Parathyroid adenoma (tissue), 2 donors: ENCODE measurements at regions not wholly inside any gene's neighbourhood (a gene's known extent, or its start where the extent isn't known, plus 50 kb on each side); places are given as distances from the start of the nearest gene placed in this dataset.

ENCODE experiments used
- H2AFZ ChIP-seq: fragments of 300-600 bp; sonication (generic); one replicate; pipeline ENCODE4 v1.7.0; 2017; ENCODE audit warnings: antibody characterized with exemption, mild to moderate bottlenecking
- H3K27ac ChIP-seq: fragments of 300-600 bp; sonication (generic); one replicate; pipeline ENCODE4 v1.7.0; 2017
- H3K27me3 ChIP-seq: fragments of 300-600 bp; sonication (generic); one replicate; pipeline ENCODE4 v1.7.0; 2017; ENCODE audit warnings: low read length; ENCODE audit not compliant: control insufficient read depth, insufficient read depth
- H3K36me3 ChIP-seq: fragments of 300-600 bp; sonication (generic); one replicate; pipeline ENCODE4 v1.7.0; 2017; ENCODE audit warnings: low read length; ENCODE audit not compliant: control insufficient read depth, insufficient read depth
- H3K4me1 ChIP-seq: fragments of 300-600 bp; sonication (generic); one replicate; pipeline ENCODE4 v1.7.0; 2017; ENCODE audit warnings: control low read depth
- H3K4me2 ChIP-seq: fragments of 300-600 bp; sonication (generic); one replicate; pipeline ENCODE4 v1.7.0; 2017; ENCODE audit warnings: low read length
- H3K4me3 ChIP-seq: fragments of 300-600 bp; sonication (generic); one replicate; pipeline ENCODE4 v1.7.0; 2017; ENCODE audit warnings: low read depth, low read length
- H3K79me2 ChIP-seq: fragments of 300-600 bp; sonication (generic); one replicate; pipeline ENCODE4 v1.7.0; 2017; ENCODE audit warnings: control low read depth
- H3K9ac ChIP-seq: fragments of 300-600 bp; sonication (generic); one replicate; pipeline ENCODE4 v1.7.0; 2017; ENCODE audit warnings: mild to moderate bottlenecking
- H3K9me3 ChIP-seq: fragments of 300-600 bp; sonication (generic); one replicate; pipeline ENCODE4 v1.7.0; 2017; ENCODE audit warnings: low read length; ENCODE audit not compliant: control insufficient read depth
- TF ChIP-seq, protein P1 (sequence below): fragments of 300-600 bp; sonication (generic); IDR thresholded peaks from one replicate; pipeline ENCODE4 v1.7.0; 2017; ENCODE audit warnings: antibody characterized with exemption, mild to moderate bottlenecking
- donor health status: primary hyperparathyroidism.

DNA sequence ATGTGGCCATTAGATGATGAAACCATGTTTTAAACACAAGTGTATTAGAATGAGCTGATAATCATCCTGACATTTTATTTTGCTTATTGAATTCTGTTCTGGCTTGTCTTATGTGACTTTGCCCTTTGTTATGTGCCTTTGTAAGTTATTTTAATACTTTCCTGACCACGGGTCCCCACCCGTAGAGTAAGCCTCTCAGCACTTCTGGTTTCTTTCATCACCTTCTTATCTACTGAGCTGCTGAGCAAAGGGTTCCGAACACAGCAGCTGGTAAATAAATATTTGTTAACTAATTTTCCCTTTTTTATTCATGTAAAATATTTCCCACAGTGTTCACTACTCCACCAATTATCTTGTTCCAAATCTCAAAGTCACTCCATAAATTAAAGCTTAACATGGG, 1115.3 kb downstream of the SORCS3 start:
- H3K9me3 ChIP-seq = no peaks in the 10 kb centered on the region
- no peak overlapping the region for H3K4me3 ChIP-seq

DNA sequence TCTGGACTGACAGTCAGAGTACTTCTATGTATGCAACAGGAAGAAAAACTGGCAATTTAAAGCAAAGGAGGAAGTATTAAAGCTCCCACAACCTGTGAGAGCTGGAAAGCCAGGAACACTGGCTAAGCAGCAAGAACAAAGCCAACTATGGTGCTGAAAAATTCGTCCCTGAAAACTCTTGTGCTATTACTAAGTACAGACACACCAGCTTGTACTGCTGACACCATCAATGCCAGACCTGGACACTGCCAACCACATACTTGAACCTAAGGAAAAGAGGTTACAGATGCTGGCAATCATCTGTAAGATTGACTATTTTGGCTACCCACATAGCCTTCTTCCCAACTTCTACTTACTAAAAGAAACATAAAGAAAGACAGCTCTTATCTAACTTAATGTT, 1110.6 kb downstream of the SORCS3 start:
- Histone ChIP-seq H2AFZ (no peak overlapping the region), H3K36me3 (no peaks in the 10 kb centered on the region), H3K79me2 (no peaks in the 10 kb centered on the region), H3K27me3 (no peaks in the 10 kb centered on the region), H3K4me2 (no peak overlapping the region), H3K4me1 (no peaks in the 10 kb centered on the region), H3K9me3 (no peaks in the 10 kb centered on the region), H3K4me3 (no peak overlapping the region), H3K9ac (no peak overlapping the region), H3K27ac (no peak overlapping the region)
- TF ChIP-seq, protein P1, sequence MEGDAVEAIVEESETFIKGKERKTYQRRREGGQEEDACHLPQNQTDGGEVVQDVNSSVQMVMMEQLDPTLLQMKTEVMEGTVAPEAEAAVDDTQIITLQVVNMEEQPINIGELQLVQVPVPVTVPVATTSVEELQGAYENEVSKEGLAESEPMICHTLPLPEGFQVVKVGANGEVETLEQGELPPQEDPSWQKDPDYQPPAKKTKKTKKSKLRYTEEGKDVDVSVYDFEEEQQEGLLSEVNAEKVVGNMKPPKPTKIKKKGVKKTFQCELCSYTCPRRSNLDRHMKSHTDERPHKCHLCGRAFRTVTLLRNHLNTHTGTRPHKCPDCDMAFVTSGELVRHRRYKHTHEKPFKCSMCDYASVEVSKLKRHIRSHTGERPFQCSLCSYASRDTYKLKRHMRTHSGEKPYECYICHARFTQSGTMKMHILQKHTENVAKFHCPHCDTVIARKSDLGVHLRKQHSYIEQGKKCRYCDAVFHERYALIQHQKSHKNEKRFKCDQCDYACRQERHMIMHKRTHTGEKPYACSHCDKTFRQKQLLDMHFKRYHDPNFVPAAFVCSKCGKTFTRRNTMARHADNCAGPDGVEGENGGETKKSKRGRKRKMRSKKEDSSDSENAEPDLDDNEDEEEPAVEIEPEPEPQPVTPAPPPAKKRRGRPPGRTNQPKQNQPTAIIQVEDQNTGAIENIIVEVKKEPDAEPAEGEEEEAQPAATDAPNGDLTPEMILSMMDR = no peak

More for the DNA sequence above, 1115.3 kb downstream of the SORCS3 start:
- TF ChIP-seq, protein P1 = no peak
- H2AFZ ChIP-seq = no peak overlapping the region
- no peaks in the 10 kb centered on the region for H3K27me3 ChIP-seq
- H3K4me2 ChIP-seq = no peak overlapping the region
- no peak overlapping the region for H3K27ac ChIP-seq
- no peak overlapping the region for H3K9ac ChIP-seq
- no peaks in the 10 kb centered on the region for H3K79me2 ChIP-seq
- H3K4me1 ChIP-seq = no peaks in the 10 kb centered on the region
- no peaks in the 10 kb centered on the region for H3K36me3 ChIP-seq

DNA sequence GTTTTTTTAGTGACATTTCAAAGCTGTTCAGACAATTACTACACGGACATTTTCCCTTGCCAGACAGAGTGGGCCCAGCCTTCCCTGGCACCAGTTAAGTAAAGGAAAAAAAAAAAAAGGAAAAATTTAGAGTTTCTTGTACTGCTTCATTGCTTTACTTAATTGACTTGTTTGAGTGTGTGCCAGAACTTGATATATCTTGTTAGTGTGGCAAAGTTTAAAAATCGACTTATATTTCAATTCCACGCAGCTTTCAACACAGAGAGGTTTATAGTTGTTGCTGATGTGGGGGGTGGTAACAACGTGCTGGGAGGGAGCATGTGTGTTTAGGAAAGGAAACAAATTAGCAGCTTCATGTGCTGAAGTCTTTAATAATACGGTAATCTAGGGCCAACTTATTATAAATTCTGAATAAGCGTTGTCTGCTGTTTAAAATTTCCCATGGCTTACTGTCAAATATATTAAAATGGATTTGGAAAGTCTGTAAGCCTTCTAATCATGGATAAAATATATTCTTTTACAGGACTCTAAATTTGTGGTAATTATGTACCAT, 1104.6 kb downstream of the SORCS3 start:
- Histone ChIP-seq H3K36me3 (no peaks in the 10 kb centered on the region), H3K79me2 (no peaks in the 10 kb centered on the region), H3K4me2 (no peak overlapping the region), H3K9me3 (no peaks in the 10 kb centered on the region), H3K4me1 (no peaks in the 10 kb centered on the region), H2AFZ (no peak overlapping the region), H3K9ac (no peak overlapping the region), H3K27me3 (no peaks in the 10 kb centered on the region), H3K27ac (no peak overlapping the region), H3K4me3 (no peak overlapping the region)
- TF ChIP-seq, protein P1 = no peak

DNA sequence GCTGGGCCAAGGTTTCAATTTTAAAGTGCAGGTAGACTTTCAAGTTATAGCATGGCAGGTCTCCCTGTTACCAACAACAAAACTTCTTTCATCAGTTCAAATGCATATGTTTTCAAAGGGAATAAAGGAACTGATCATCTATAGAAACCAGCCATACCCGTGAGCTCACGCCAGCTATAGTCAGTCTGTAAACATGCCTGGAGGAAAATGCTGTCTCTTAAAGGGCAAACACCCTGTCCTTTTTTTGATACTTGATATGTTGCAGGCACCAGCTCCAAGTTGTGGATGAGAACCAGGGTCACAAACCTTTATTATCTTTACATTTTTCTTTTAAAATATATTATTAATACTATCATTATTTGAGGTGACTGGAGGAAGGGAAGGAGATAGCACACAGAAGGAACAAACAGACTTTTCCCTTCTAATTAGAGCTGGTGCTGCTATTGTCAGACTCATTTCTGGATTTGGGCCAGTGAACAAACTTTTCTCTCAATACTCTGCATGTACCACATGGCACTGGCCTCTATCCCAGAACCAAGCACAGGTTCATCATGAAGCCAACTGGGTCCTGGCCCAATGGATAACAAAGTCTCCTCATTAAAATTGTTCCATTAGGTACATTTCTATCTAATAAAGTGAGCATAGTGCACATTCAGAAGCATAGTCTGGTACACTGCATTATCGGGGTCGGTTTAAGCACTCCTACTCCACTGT, 1102.4 kb downstream of the SORCS3 start:
- Histone ChIP-seq H2AFZ (no peak overlapping the region), H3K27me3 (no peaks in the 10 kb centered on the region), H3K27ac (no peak overlapping the region), H3K4me3 (no peak overlapping the region), H3K36me3 (no peaks in the 10 kb centered on the region), H3K9ac (no peak overlapping the region), H3K9me3 (no peaks in the 10 kb centered on the region), H3K4me2 (no peak overlapping the region), H3K79me2 (no peaks in the 10 kb centered on the region), H3K4me1 (no peaks in the 10 kb centered on the region)
- TF ChIP-seq, protein P1 = no peak

DNA sequence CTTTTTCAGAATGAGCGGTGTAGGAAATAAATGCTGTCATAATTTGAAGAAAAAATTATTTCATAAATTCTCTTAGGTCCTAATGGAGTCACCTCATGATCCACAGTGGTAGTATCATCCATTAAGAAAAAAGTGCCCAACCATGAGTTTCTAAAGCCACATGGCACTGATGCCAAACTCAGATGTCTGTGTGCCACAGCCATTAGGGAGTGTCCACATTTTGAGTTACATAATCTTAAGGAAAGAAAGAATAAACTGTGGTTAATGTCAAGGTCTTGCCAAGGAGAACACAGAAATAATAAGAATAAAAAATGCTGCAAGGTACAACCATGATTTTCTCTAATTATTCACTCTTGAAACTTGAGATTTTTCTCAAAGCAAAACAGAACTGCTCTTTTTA, 1101.8 kb downstream of the SORCS3 start:
- Histone ChIP-seq H3K36me3 (no peaks in the 10 kb centered on the region), H3K79me2 (no peaks in the 10 kb centered on the region), H3K4me3 (no peak overlapping the region), H2AFZ (no peak overlapping the region), H3K4me2 (no peak overlapping the region), H3K27ac (no peak overlapping the region), H3K4me1 (no peaks in the 10 kb centered on the region), H3K9me3 (no peaks in the 10 kb centered on the region), H3K27me3 (no peaks in the 10 kb centered on the region), H3K9ac (no peak overlapping the region)
- TF ChIP-seq, protein P1 = no peak
